Panc1 (cell line): ENCODE measurements at regions not wholly inside any gene's neighbourhood (a gene's known extent, or its start where the extent isn't known, plus 50 kb on each side); places are given as distances from the start of the nearest gene placed in this dataset.

Experiments
- CTCF ChIP-seq: fragments of 450-650 bp; IDR thresholded peaks from 2 replicates; pipeline ENCODE4 v1.5.1; 2017; ENCODE audit warnings: mild to moderate bottlenecking
- POLR2AphosphoS5 ChIP-seq: IDR thresholded peaks from 2 replicates; pipeline ENCODE4 v1.6.1; 2012; ENCODE audit warnings: mild to moderate bottlenecking, low read depth, low read length, moderate library complexity
- SIN3A ChIP-seq: IDR thresholded peaks from 2 replicates; pipeline ENCODE4 v1.6.1; 2012; ENCODE audit warnings: low read depth, mild to moderate bottlenecking, low read length, moderate library complexity, borderline replicate concordance; ENCODE audit not compliant: insufficient read depth
- TCF7L2 ChIP-seq: IDR thresholded peaks from 2 replicates; pipeline ENCODE4 v1.6.1; 2011; ENCODE audit warnings: mild to moderate bottlenecking, low read depth, low read length, inconsistent platforms
- TF ChIP-seq, protein P1 (sequence below), 2 experiments: IDR thresholded peaks; 2 replicates each; pipeline ENCODE4 v1.6.1; 2011 to 2012; ENCODE audit warnings: low read depth in 2 of 2, control low read depth in 1 of 2, low read length in 1 of 2, mild to moderate bottlenecking in 1 of 2, moderate library complexity in 1 of 2; ENCODE audit not compliant: insufficient read depth in 1 of 2

DNA sequence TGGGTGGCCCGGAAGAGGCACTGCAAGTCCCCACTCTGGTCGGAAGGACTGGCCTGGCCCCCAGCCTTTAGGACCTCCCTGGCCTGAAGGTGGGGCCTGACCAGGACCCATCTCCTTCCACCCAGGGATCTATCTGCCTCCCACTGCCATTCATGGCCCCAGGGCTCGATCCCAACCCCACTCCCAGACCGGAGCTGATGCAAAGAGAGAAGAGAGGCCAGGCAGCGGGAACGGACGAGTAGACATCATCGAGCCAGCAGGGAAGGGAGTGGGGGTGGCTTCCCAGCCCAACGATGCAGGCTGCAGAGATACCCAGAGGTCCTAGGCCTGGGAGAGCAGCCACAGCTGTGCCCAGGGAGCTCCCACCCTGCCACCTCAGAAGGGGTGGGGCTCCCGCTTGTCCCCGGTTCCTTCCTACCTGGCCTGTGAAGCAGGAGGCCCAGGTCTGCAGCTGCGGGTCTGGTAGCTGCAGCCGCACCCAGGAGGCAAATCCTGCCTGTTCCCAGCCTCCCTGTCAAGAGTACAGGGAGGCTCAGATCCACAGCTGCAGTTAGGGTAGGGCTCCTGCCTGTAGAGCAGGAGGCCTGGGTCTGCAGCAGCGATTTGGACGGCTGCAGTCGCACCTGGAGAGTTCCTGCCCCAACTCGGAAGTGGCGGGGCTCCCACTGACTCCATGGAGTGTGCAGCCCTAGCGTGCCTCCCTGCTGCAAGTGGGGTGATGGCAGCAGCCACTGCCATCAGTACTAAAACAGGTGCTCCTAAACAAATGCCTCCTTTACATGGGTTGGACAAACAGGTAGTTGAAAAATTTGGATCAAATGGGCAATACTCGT is 1151.0 kb upstream of the PHF14 start:
- TF ChIP-seq CTCF (no peak), TCF7L2 (no peak), POLR2AphosphoS5 (no peak), SIN3A (no peak)
- TF ChIP-seq, protein P1, sequence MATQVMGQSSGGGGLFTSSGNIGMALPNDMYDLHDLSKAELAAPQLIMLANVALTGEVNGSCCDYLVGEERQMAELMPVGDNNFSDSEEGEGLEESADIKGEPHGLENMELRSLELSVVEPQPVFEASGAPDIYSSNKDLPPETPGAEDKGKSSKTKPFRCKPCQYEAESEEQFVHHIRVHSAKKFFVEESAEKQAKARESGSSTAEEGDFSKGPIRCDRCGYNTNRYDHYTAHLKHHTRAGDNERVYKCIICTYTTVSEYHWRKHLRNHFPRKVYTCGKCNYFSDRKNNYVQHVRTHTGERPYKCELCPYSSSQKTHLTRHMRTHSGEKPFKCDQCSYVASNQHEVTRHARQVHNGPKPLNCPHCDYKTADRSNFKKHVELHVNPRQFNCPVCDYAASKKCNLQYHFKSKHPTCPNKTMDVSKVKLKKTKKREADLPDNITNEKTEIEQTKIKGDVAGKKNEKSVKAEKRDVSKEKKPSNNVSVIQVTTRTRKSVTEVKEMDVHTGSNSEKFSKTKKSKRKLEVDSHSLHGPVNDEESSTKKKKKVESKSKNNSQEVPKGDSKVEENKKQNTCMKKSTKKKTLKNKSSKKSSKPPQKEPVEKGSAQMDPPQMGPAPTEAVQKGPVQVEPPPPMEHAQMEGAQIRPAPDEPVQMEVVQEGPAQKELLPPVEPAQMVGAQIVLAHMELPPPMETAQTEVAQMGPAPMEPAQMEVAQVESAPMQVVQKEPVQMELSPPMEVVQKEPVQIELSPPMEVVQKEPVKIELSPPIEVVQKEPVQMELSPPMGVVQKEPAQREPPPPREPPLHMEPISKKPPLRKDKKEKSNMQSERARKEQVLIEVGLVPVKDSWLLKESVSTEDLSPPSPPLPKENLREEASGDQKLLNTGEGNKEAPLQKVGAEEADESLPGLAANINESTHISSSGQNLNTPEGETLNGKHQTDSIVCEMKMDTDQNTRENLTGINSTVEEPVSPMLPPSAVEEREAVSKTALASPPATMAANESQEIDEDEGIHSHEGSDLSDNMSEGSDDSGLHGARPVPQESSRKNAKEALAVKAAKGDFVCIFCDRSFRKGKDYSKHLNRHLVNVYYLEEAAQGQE (IDR thresholded peaks at IDR 0.05; ENCODE audit: insufficient read depth in 1 of 2, low read depth in 2 of 2, low read length in 1 of 2) = no peak
